SU-DHL-6 (cell line): ENCODE measurements at regions not wholly inside any gene's neighbourhood (a gene's known extent, or its start where the extent isn't known, plus 50 kb on each side); places are given as distances from the start of the nearest gene placed in this dataset.

Source experiments
- H2AFZ ChIP-seq: fragments of 200-600 bp; sonication (generic); 2 replicates; pipeline ENCODE4 v1.6.1; 2014; ENCODE audit warnings: low read depth, mild to moderate bottlenecking, moderate library complexity, mixed read lengths, antibody characterized with exemption, low read length; ENCODE audit not compliant: severe bottlenecking
- H3F3A ChIP-seq: fragments of 200-600 bp; shearing (Covaris generic); 2 replicates; pipeline ENCODE4 v1.6.0; 2016; ENCODE audit warnings: antibody characterized with exemption, mild to moderate bottlenecking; ENCODE audit not compliant: insufficient read depth
- H3K27ac ChIP-seq: fragments of 200-600 bp; sonication (generic); 2 replicates; pipeline ENCODE4 v1.5.1; 2016; ENCODE audit warnings: low read depth, mild to moderate bottlenecking, low read length, moderate library complexity, mixed read lengths
- H3K27me3 ChIP-seq: fragments of 200-600 bp; sonication (generic), shearing (Covaris generic); 2 replicates; pipeline ENCODE4 v1.6.0; 2014; ENCODE audit warnings: mild to moderate bottlenecking, low read length
- H3K36me3 ChIP-seq: fragments of 200-600 bp; sonication (generic); 2 replicates; pipeline ENCODE4 v1.6.1; 2014; ENCODE audit warnings: mild to moderate bottlenecking, low read length, mixed read lengths
- H3K4me2 ChIP-seq: fragments of 300-600, 200-600 bp; shearing (Covaris generic), sonication (generic); 2 replicates; pipeline ENCODE4 v1.6.0; 2014; ENCODE audit warnings: low read length, low read depth, mild to moderate bottlenecking; ENCODE audit not compliant: poor library complexity, severe bottlenecking
- H3K4me3 ChIP-seq: fragments of 200-600 bp; sonication (generic); 2 replicates; pipeline ENCODE4 v1.5.1; 2014; ENCODE audit warnings: antibody characterized with exemption, low read length, mild to moderate bottlenecking, mixed read lengths; ENCODE audit not compliant: insufficient read depth, poor library complexity, severe bottlenecking
- H3K79me2 ChIP-seq: fragments of 200-600 bp; sonication (generic); 2 replicates; pipeline ENCODE4 v1.6.1; 2014; ENCODE audit warnings: mild to moderate bottlenecking, low read length, moderate library complexity; ENCODE audit not compliant: insufficient read depth
- H3K9ac ChIP-seq: fragments of 200-600 bp; sonication (generic); 2 replicates; pipeline ENCODE4 v1.7.0; 2014; ENCODE audit warnings: mild to moderate bottlenecking, low read length
- H3K9me2 ChIP-seq: fragments of 200-600 bp; sonication (generic); replicated peaks from 2 replicates; pipeline ENCODE4 v1.6.1; 2014; ENCODE audit warnings: low read length; ENCODE audit not compliant: insufficient read depth
- H3K9me3 ChIP-seq: fragments of 200-600 bp; sonication (generic); 2 replicates; pipeline ENCODE4 v1.6.1; 2014; ENCODE audit warnings: low read length, mixed read lengths; ENCODE audit not compliant: insufficient read depth
- H4K20me1 ChIP-seq: fragments of 200-600 bp; sonication (generic); 2 replicates; pipeline ENCODE4 v1.6.1; 2014; ENCODE audit warnings: low read depth, mild to moderate bottlenecking, antibody characterized with exemption, low read length, moderate library complexity, mixed read lengths
- EZH2phosphoT487 ChIP-seq: fragments of 200-600 bp; sonication (generic), shearing (Covaris generic); conservative IDR thresholded peaks from 2 replicates; pipeline ENCODE4 v1.6.1; 2018; ENCODE audit warnings: mild to moderate bottlenecking, antibody characterized with exemption, low read length, moderate library complexity, mixed read lengths
- TF ChIP-seq, protein P1 (sequence below): fragments of 200-600 bp; sonication (generic); IDR thresholded peaks from one replicate; pipeline ENCODE4 v1.5.1; 2017; ENCODE audit warnings: antibody characterized with exemption, mild to moderate bottlenecking, low read length, moderate library complexity; ENCODE audit not compliant: insufficient read depth, poor library complexity, severe bottlenecking

DNA sequence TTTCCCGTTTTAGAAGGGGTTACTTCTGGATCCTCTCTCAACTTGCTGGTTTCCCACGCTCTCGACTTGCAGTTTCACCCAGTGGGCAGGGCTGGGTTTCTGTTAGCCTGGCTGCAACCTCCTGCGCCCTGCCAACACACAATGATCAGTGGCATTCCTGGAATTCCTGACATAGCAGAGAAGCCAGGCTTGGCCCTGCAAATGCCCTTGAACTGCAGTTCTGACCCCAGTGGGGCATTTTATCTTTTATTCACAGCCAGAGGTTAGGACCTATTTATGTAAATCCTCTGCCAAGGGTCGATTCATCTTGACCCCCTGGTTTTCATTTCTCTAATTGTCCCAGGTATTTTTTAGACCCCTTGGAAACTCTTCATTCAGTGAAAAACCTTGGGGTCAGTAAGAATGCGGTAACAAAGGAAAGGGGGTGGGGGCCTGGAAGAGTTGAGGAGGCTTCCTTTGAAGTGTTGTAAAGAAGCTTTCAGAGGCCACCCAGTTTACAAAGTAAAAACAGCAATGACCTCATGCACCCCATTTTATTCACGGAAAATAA lies 217.6 kb downstream of the ZNF674 start:
- no peaks in the 10 kb centered on the region for H3K9me2 ChIP-seq
- no peak overlapping the region for H3K4me3 ChIP-seq
- no peak overlapping the region for H3K27ac ChIP-seq
- no peaks in the 10 kb centered on the region for H3K36me3 ChIP-seq
- no peak overlapping the region for H3K9ac ChIP-seq
- H3K79me2 ChIP-seq: no peaks in the 10 kb centered on the region
- H3K9me3 ChIP-seq: no peaks in the 10 kb centered on the region
- TF ChIP-seq, protein P1, sequence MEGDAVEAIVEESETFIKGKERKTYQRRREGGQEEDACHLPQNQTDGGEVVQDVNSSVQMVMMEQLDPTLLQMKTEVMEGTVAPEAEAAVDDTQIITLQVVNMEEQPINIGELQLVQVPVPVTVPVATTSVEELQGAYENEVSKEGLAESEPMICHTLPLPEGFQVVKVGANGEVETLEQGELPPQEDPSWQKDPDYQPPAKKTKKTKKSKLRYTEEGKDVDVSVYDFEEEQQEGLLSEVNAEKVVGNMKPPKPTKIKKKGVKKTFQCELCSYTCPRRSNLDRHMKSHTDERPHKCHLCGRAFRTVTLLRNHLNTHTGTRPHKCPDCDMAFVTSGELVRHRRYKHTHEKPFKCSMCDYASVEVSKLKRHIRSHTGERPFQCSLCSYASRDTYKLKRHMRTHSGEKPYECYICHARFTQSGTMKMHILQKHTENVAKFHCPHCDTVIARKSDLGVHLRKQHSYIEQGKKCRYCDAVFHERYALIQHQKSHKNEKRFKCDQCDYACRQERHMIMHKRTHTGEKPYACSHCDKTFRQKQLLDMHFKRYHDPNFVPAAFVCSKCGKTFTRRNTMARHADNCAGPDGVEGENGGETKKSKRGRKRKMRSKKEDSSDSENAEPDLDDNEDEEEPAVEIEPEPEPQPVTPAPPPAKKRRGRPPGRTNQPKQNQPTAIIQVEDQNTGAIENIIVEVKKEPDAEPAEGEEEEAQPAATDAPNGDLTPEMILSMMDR: no peak
- no peak for TF ChIP-seq EZH2phosphoT487
- H3K27me3 ChIP-seq: no peaks in the 10 kb centered on the region
- H2AFZ ChIP-seq: no peak overlapping the region
- no peaks in the 10 kb centered on the region for H3F3A ChIP-seq
- H4K20me1 ChIP-seq: no peaks in the 10 kb centered on the region
- no peak overlapping the region for H3K4me2 ChIP-seq

DNA sequence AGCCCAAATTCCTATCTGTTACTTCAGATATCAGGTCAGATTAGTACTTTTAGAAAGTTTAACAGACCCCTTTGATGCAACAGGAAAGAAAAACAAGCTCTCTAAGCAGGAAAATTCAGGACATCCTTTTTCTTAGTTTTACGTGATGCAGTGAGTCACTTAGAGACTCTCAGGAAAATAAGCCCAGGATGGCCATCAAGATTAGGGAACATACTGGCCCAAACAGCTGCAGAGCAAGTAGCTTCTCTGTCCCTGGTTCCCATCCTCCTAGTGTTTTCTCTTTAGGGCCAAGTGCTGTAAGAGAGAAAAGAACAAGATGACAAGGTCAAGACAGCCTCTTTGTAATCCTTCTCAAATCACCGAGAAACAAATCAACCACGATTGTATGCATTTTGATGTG lies 219.1 kb downstream of the ZNF674 start:
- Histone ChIP-seq H3K4me2 (no peak overlapping the region), H3K27me3 (no peaks in the 10 kb centered on the region), H3K4me3 (no peak overlapping the region), H3K27ac (no peak overlapping the region), H3K9me2 (no peaks in the 10 kb centered on the region), H3K9me3 (no peaks in the 10 kb centered on the region), H3K36me3 (no peaks in the 10 kb centered on the region), H3K79me2 (no peaks in the 10 kb centered on the region), H3F3A (no peaks in the 10 kb centered on the region), H2AFZ (no peak overlapping the region), H4K20me1 (no peaks in the 10 kb centered on the region), H3K9ac (no peak overlapping the region)
- no peak for TF ChIP-seq EZH2phosphoT487
- TF ChIP-seq, protein P1: no peak

- no peak overlapping the region for H2AFZ ChIP-seq
- TF ChIP-seq EZH2phosphoT487: no peak
- TF ChIP-seq, protein P1: no peak
- no peaks in the 10 kb centered on the region for H4K20me1 ChIP-seq
- H3F3A ChIP-seq: no peaks in the 10 kb centered on the region
- H3K9me2 ChIP-seq: no peaks in the 10 kb centered on the region
- H3K9me3 ChIP-seq: no peaks in the 10 kb centered on the region
- no peak overlapping the region for H3K9ac ChIP-seq
- H3K4me2 ChIP-seq: no peak overlapping the region
- no peaks in the 10 kb centered on the region for H3K27me3 ChIP-seq
- H3K27ac ChIP-seq: no peak overlapping the region
- no peaks in the 10 kb centered on the region for H3K36me3 ChIP-seq
- no peaks in the 10 kb centered on the region for H3K79me2 ChIP-seq
- no peak overlapping the region for H3K4me3 ChIP-seq
Measured at GRCh38 chrX:46325312-46325877, 219.8 kb downstream of the ZNF674 start.
